ENCODE measurements at regions not wholly inside any gene's neighbourhood (a gene's known extent, or its start where the extent isn't known, plus 50 kb on each side); places are given as distances from the start of the nearest gene placed in this dataset.

- TF ChIP-seq CTCF (IDR thresholded peaks at IDR 0.05; ENCODE audit: low read length): no peak
- TF ChIP-seq EZH2 (IDR thresholded peaks at IDR 0.05; ENCODE audit: borderline replicate concordance, low read length): no peak
Observed at GRCh38 chr3:107116251-107116650, 261.0 kb upstream of the CCDC54 start.

Measured in OCI-LY1 (cell line).